ENCODE measurements at regions not wholly inside any gene's neighbourhood (a gene's known extent, or its start where the extent isn't known, plus 50 kb on each side); places are given as distances from the start of the nearest gene placed in this dataset.

DNA sequence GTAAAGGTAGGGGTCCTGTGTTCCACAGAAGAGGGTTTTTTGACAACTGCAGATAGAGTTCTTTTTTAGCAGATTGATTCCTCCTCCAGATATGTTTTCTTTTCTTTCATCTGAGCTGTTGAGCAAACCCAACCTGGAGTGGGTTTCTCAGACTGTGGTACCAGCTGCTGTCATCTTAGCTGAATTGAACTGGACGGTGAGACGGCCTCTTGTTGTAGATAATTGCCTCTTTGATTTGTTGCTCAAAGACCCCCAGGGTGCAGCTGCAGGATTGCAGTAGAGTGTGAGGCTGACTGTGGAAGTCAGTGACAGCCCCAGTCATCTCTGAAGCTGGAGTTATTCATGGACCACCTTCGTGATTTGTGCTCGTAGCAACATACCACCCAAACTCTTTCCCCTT, 317.7 kb downstream of the AACS start:
- H3K4me2 ChIP-seq (ENCODE audit: insufficient read depth, low read length): no peak overlapping the region

DNA sequence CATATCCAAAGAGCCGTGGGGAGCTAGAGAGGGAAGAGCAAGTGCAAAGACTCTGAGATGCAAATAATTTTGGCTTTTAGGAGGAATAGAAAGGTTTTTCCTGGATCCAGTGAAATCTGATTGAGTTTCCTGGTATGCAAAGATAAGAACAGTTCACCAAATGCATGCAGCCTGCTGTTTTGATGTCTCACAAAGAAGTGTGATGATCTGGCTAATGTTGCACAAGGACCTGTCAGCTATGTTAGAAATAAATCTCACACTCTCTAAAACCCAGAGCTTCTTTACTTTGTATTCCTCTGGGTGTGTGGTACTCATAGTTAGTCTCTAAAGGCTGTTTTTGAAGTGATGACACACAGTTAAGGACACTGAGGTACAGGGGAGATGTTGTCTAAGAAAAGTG, 321.4 kb downstream of the AACS start:
- no peaks in the 10 kb centered on the region for H3K9me3 ChIP-seq (ENCODE audit: low read depth, low read length)
- TF ChIP-seq, protein P1, sequence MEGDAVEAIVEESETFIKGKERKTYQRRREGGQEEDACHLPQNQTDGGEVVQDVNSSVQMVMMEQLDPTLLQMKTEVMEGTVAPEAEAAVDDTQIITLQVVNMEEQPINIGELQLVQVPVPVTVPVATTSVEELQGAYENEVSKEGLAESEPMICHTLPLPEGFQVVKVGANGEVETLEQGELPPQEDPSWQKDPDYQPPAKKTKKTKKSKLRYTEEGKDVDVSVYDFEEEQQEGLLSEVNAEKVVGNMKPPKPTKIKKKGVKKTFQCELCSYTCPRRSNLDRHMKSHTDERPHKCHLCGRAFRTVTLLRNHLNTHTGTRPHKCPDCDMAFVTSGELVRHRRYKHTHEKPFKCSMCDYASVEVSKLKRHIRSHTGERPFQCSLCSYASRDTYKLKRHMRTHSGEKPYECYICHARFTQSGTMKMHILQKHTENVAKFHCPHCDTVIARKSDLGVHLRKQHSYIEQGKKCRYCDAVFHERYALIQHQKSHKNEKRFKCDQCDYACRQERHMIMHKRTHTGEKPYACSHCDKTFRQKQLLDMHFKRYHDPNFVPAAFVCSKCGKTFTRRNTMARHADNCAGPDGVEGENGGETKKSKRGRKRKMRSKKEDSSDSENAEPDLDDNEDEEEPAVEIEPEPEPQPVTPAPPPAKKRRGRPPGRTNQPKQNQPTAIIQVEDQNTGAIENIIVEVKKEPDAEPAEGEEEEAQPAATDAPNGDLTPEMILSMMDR (IDR thresholded peaks at IDR 0.05; ENCODE audit: extremely low read depth, low read depth, low read length): no peak
- H3K79me2 ChIP-seq (ENCODE audit: insufficient read depth, low read length): no peaks in the 10 kb centered on the region
- H3K4me2 ChIP-seq (ENCODE audit: insufficient read depth, low read length): no peak overlapping the region
- H3K4me3 ChIP-seq (ENCODE audit: insufficient read depth, low read length): no peak overlapping the region
- H4K20me1 ChIP-seq (ENCODE audit: insufficient read depth, low read length): no peaks in the 10 kb centered on the region
- no peak for DNase-seq (ENCODE audit: insufficient read length, low spot score, missing footprints)
- H3K4me1 ChIP-seq (ENCODE audit: insufficient read depth, low read length): no peaks in the 10 kb centered on the region
- no peaks in the 10 kb centered on the region for H3K27me3 ChIP-seq (ENCODE audit: insufficient read depth, low read length)
- H3K36me3 ChIP-seq (ENCODE audit: insufficient read depth, low read length): no peaks in the 10 kb centered on the region
- no peak overlapping the region for H2AFZ ChIP-seq (ENCODE audit: low read length)
- no peak overlapping the region for H3K27ac ChIP-seq (ENCODE audit: low read depth, low read length)

More for the DNA sequence above, 317.7 kb downstream of the AACS start:
- Histone ChIP-seq H3K79me2 (ENCODE audit: insufficient read depth, low read length) (no peaks in the 10 kb centered on the region), H3K9me3 (ENCODE audit: low read depth, low read length) (no peaks in the 10 kb centered on the region), H3K4me1 (ENCODE audit: insufficient read depth, low read length) (no peaks in the 10 kb centered on the region), H4K20me1 (ENCODE audit: insufficient read depth, low read length) (no peaks in the 10 kb centered on the region), H2AFZ (ENCODE audit: low read length) (no peak overlapping the region), H3K4me3 (ENCODE audit: insufficient read depth, low read length) (no peak overlapping the region), H3K27ac (ENCODE audit: low read depth, low read length) (no peak overlapping the region), H3K36me3 (ENCODE audit: insufficient read depth, low read length) (no peaks in the 10 kb centered on the region), H3K27me3 (ENCODE audit: insufficient read depth, low read length) (no peaks in the 10 kb centered on the region)
- DNase-seq (ENCODE audit: insufficient read length, low spot score, missing footprints): no peak
- TF ChIP-seq, protein P1 (IDR thresholded peaks at IDR 0.05; ENCODE audit: extremely low read depth, low read depth, low read length): no peak

DNA sequence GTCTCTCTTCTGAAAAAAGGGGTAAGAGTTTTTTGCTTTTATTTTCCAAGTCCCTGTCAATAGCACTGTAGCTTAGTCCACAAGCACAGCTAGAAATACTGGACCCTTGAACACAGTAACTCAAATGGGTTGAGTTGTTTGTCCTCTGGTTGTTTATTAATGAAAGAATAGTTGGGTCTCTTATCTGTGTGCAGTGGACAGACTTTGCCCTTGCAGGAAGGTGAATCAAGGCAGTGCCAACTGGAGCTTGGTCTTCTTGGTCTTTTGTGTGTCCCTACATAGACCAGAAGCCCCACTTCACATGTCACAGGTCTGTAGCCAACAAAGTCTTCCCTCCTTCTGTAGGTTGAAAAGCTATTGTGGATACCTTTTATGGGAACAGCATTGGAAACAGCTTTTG, 322.0 kb downstream of the AACS start:
- no peak for DNase-seq (ENCODE audit: insufficient read length, low spot score, missing footprints)
- Histone ChIP-seq H3K9me3 (ENCODE audit: low read depth, low read length) (no peaks in the 10 kb centered on the region), H4K20me1 (ENCODE audit: insufficient read depth, low read length) (no peaks in the 10 kb centered on the region), H3K27ac (ENCODE audit: low read depth, low read length) (no peak overlapping the region), H3K27me3 (ENCODE audit: insufficient read depth, low read length) (no peaks in the 10 kb centered on the region), H3K79me2 (ENCODE audit: insufficient read depth, low read length) (no peaks in the 10 kb centered on the region), H3K4me2 (ENCODE audit: insufficient read depth, low read length) (no peak overlapping the region), H3K4me1 (ENCODE audit: insufficient read depth, low read length) (no peaks in the 10 kb centered on the region), H3K36me3 (ENCODE audit: insufficient read depth, low read length) (no peaks in the 10 kb centered on the region), H2AFZ (ENCODE audit: low read length) (no peak overlapping the region), H3K4me3 (ENCODE audit: insufficient read depth, low read length) (no peak overlapping the region)
- TF ChIP-seq, protein P1 (IDR thresholded peaks at IDR 0.05; ENCODE audit: extremely low read depth, low read depth, low read length): no peak

DNA sequence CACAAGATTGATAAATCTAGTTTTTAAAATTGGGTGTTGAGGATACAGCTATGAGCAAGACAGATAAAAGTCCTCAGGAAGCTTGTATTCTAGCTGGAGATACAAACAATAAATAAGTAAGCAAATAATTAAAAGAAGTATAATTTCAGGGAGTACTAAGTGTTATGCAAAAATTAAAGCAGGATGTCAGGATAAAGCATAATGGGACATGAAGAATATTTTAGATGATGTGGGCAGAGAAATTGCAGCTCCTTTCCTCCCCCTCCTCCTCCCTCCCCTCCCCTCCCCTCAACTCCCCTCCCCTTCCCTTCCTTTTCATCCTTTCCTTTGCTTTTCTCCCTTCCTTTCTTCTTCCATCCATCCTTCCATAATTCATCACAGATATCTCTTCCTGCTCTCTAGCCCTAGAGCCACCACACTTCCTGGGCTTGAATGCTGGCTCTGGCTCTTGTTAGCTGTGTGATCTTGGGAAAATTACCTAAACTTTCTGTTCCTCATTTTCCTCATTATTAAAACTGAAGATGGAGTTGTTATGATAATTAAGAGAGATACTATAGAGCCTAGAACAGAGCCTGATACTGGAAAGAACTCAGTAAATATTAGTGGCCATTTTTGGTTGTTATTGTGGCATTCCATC, 323.9 kb downstream of the AACS start:
- Histone ChIP-seq H3K27ac (ENCODE audit: low read depth, low read length) (no peak overlapping the region), H3K4me3 (ENCODE audit: insufficient read depth, low read length) (no peak overlapping the region), H3K27me3 (ENCODE audit: insufficient read depth, low read length) (no peaks in the 10 kb centered on the region), H2AFZ (ENCODE audit: low read length) (no peak overlapping the region), H3K4me1 (ENCODE audit: insufficient read depth, low read length) (no peaks in the 10 kb centered on the region), H3K9me3 (ENCODE audit: low read depth, low read length) (no peaks in the 10 kb centered on the region), H4K20me1 (ENCODE audit: insufficient read depth, low read length) (no peaks in the 10 kb centered on the region), H3K36me3 (ENCODE audit: insufficient read depth, low read length) (no peaks in the 10 kb centered on the region), H3K79me2 (ENCODE audit: insufficient read depth, low read length) (no peaks in the 10 kb centered on the region), H3K4me2 (ENCODE audit: insufficient read depth, low read length) (no peak overlapping the region)
- TF ChIP-seq, protein P1 (IDR thresholded peaks at IDR 0.05; ENCODE audit: extremely low read depth, low read depth, low read length): no peak
- no peak for DNase-seq (ENCODE audit: insufficient read length, low spot score, missing footprints)
